BLaER1 treated with 17β-estradiol and CSF1 and Interleukin-3, amounts not matched to agents 10 nM and 100 nM (cell line): ENCODE measurements at regions not wholly inside any gene's neighbourhood (a gene's known extent, or its start where the extent isn't known, plus 50 kb on each side); places are given as distances from the start of the nearest gene placed in this dataset.

Experiments
- H3K27ac ChIP-seq, 11 experiments: shearing (Covaris generic); formaldehyde crosslinking; 2 replicates each; pipeline ENCODE4 v1.8.1; 2022
- H3K27me3 ChIP-seq, 11 experiments: shearing (Covaris generic); formaldehyde crosslinking; 2 replicates each; pipeline ENCODE4 v1.8.1; 2022
- H3K36me3 ChIP-seq, 11 experiments: shearing (Covaris generic); formaldehyde crosslinking; 2 replicates each; pipeline ENCODE4 v1.8.1; 2022
- H3K4me1 ChIP-seq, 10 experiments: shearing (Covaris generic); formaldehyde crosslinking; 2 replicates each; pipeline ENCODE4 v1.8.1; 2022
- H3K4me2 ChIP-seq, 11 experiments: shearing (Covaris generic); formaldehyde crosslinking; 2 replicates each; pipeline ENCODE4 v1.8.1; 2022
- H3K4me3 ChIP-seq, 10 experiments: shearing (Covaris generic); formaldehyde crosslinking; 2 replicates each; pipeline ENCODE4 v1.8.1; 2022
- H3K9ac ChIP-seq, 11 experiments: shearing (Covaris generic); formaldehyde crosslinking; 2 replicates each; pipeline ENCODE4 v1.8.1; 2022
- H3K9me3 ChIP-seq, 11 experiments: shearing (Covaris generic); formaldehyde crosslinking; replicated peaks in 1 of 11; 2 replicates each; pipeline ENCODE4 v1.8.1; 2022
- H4K20me1 ChIP-seq, 11 experiments: shearing (Covaris generic); formaldehyde crosslinking; 2 replicates each; pipeline ENCODE4 v1.8.1; 2022
- Cebpa-rat ChIP-seq, 11 experiments: shearing (Covaris generic); IDR thresholded peaks; 2 replicates each; pipeline ENCODE4 v1.8.1; 2022

- Histone ChIP-seq H4K20me1 (no peaks in the 10 kb centered on the region), H3K36me3 (no peaks in the 10 kb centered on the region), H3K4me3 (no peak overlapping the region), H3K9me3 (no peaks in the 10 kb centered on the region), H3K27ac (no peak overlapping the region), H3K9ac (no peak overlapping the region), H3K4me2 (no peak overlapping the region), H3K4me1 (no peaks in the 10 kb centered on the region), H3K27me3 (no peaks in the 10 kb centered on the region)
- TF ChIP-seq Cebpa-rat (IDR thresholded peaks at IDR 0.05), result no peak
Observed at GRCh38 chr4:175910700-175911099, 98.6 kb upstream of the GPM6A start.

- H4K20me1 ChIP-seq, result no peaks in the 10 kb centered on the region
- H3K4me2 ChIP-seq, result no peak overlapping the region
- no peak overlapping the region for H3K9ac ChIP-seq
- TF ChIP-seq Cebpa-rat (IDR thresholded peaks at IDR 0.05), result no peak
- H3K27me3 ChIP-seq, result no peaks in the 10 kb centered on the region
- peaks cover 0 to 7% (median 0%) of the 10 kb centered on the region in 10 experiments; a peak in 2 of 20 replicates for H3K4me1 ChIP-seq
- no peak overlapping the region for H3K4me3 ChIP-seq
- no peak overlapping the region for H3K27ac ChIP-seq
- H3K9me3 ChIP-seq, result no peaks in the 10 kb centered on the region
- H3K36me3 ChIP-seq, result no peaks in the 10 kb centered on the region
Observed at GRCh38 chr4:175916626-175917351, 104.7 kb upstream of the GPM6A start.

- Histone ChIP-seq H3K4me1 (no peaks in the 10 kb centered on the region), H3K4me2 (no peak overlapping the region)
Observed at GRCh38 chr4:175927121-175927520, 115.1 kb upstream of the GPM6A start.

GRCh38 chr4:175929441-175929840, 117.4 kb upstream of the GPM6A start:
- Histone ChIP-seq H3K9me3 (no peaks in the 10 kb centered on the region), H3K27me3 (no peaks in the 10 kb centered on the region), H3K4me3 (no peak overlapping the region), H3K27ac (no peak overlapping the region), H3K4me2 (no peak overlapping the region), H3K4me1 (no peaks in the 10 kb centered on the region), H3K36me3 (no peaks in the 10 kb centered on the region), H4K20me1 (no peaks in the 10 kb centered on the region), H3K9ac (no peak overlapping the region)
- TF ChIP-seq Cebpa-rat (IDR thresholded peaks at IDR 0.05), result no peak

More at GRCh38 chr4:175927121-175927520, 115.1 kb upstream of the GPM6A start:
- Histone ChIP-seq H3K27me3 (no peaks in the 10 kb centered on the region), H3K4me3 (no peak overlapping the region), H3K9ac (no peak overlapping the region), H3K36me3 (no peaks in the 10 kb centered on the region), H3K27ac (no peak overlapping the region), H4K20me1 (no peaks in the 10 kb centered on the region), H3K9me3 (no peaks in the 10 kb centered on the region)
- no peak for TF ChIP-seq Cebpa-rat (IDR thresholded peaks at IDR 0.05)

- no peak for TF ChIP-seq Cebpa-rat (IDR thresholded peaks at IDR 0.05)
- Histone ChIP-seq H3K9ac (no peak overlapping the region), H3K9me3 (no peaks in the 10 kb centered on the region), H3K27ac (no peak overlapping the region), H3K4me3 (no peak overlapping the region), H3K4me1 (no peaks in the 10 kb centered on the region), H3K36me3 (no peaks in the 10 kb centered on the region), H3K4me2 (no peak overlapping the region), H4K20me1 (no peaks in the 10 kb centered on the region), H3K27me3 (no peaks in the 10 kb centered on the region)
Observed at GRCh38 chr4:175929932-175930331, 117.9 kb upstream of the GPM6A start.

GRCh38 chr4:175930471-175930870, 118.4 kb upstream of the GPM6A start:
- no peak for TF ChIP-seq Cebpa-rat (IDR thresholded peaks at IDR 0.05)
- H3K9me3 ChIP-seq, result no peaks in the 10 kb centered on the region
- H3K4me1 ChIP-seq, result no peaks in the 10 kb centered on the region
- H3K4me2 ChIP-seq, result no peak overlapping the region
- no peaks in the 10 kb centered on the region for H3K36me3 ChIP-seq
- H3K9ac ChIP-seq, result no peak overlapping the region
- no peaks in the 10 kb centered on the region for H3K27me3 ChIP-seq
- no peak overlapping the region for H3K4me3 ChIP-seq
- no peaks in the 10 kb centered on the region for H4K20me1 ChIP-seq
- no peak overlapping the region for H3K27ac ChIP-seq

- no peaks in the 10 kb centered on the region for H3K4me1 ChIP-seq
- H3K36me3 ChIP-seq, result no peaks in the 10 kb centered on the region
- H3K9ac ChIP-seq, result no peak overlapping the region
- no peak for TF ChIP-seq Cebpa-rat (IDR thresholded peaks at IDR 0.05)
- no peaks in the 10 kb centered on the region for H3K9me3 ChIP-seq
- no peak overlapping the region for H3K4me3 ChIP-seq
- H3K27me3 ChIP-seq, result no peaks in the 10 kb centered on the region
- H3K27ac ChIP-seq, result no peak overlapping the region
- H3K4me2 ChIP-seq, result no peak overlapping the region
- H4K20me1 ChIP-seq, result no peaks in the 10 kb centered on the region
Observed at GRCh38 chr4:175932116-175932515, 120.1 kb upstream of the GPM6A start.

GRCh38 chr4:175934506-175934905, 122.4 kb upstream of the GPM6A start:
- Histone ChIP-seq H3K9me3 (no peaks in the 10 kb centered on the region), H3K27me3 (no peaks in the 10 kb centered on the region), H3K36me3 (no peaks in the 10 kb centered on the region), H3K4me2 (no peak overlapping the region), H4K20me1 (no peaks in the 10 kb centered on the region), H3K9ac (no peak overlapping the region), H3K27ac (no peak overlapping the region), H3K4me1 (no peaks in the 10 kb centered on the region), H3K4me3 (no peak overlapping the region)
- no peak for TF ChIP-seq Cebpa-rat (IDR thresholded peaks at IDR 0.05)

- H3K27me3 ChIP-seq, result no peaks in the 10 kb centered on the region
- H3K4me2 ChIP-seq, result no peak overlapping the region
- H3K27ac ChIP-seq, result no peak overlapping the region
Observed at GRCh38 chr4:175935016-175935661, 123.1 kb upstream of the GPM6A start.

More at GRCh38 chr4:175935016-175935661, 123.1 kb upstream of the GPM6A start:
- no peaks in the 10 kb centered on the region for H3K9me3 ChIP-seq
- no peaks in the 10 kb centered on the region for H3K4me1 ChIP-seq
- no peak overlapping the region for H3K9ac ChIP-seq
- no peaks in the 10 kb centered on the region for H3K36me3 ChIP-seq
- no peaks in the 10 kb centered on the region for H4K20me1 ChIP-seq
- no peak overlapping the region for H3K4me3 ChIP-seq
- TF ChIP-seq Cebpa-rat (IDR thresholded peaks at IDR 0.05), result no peak
